ENCODE measurements at regions not wholly inside any gene's neighbourhood (a gene's known extent, or its start where the extent isn't known, plus 50 kb on each side); places are given as distances from the start of the nearest gene placed in this dataset.

DNA sequence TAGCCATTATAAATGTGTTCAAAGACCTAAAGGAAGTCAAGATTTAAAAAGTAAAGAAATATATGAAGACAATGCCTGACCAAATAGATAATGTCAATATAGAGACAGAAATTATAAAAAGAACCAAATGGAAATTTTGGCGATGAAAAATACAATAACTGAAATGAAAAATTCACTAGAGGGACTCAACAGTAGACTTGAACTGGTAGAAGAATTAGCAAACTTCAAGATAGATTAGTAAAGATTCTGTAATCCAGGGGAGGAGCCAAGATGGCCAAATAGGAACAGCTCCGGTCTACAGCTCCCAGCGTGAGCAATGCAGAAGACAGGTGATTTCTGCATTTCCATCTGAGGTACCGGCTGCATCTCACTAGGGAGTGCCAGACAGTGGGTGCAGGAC is 433.2 kb downstream of the HINT1 start (continued):
- TF ChIP-seq, protein P1, sequence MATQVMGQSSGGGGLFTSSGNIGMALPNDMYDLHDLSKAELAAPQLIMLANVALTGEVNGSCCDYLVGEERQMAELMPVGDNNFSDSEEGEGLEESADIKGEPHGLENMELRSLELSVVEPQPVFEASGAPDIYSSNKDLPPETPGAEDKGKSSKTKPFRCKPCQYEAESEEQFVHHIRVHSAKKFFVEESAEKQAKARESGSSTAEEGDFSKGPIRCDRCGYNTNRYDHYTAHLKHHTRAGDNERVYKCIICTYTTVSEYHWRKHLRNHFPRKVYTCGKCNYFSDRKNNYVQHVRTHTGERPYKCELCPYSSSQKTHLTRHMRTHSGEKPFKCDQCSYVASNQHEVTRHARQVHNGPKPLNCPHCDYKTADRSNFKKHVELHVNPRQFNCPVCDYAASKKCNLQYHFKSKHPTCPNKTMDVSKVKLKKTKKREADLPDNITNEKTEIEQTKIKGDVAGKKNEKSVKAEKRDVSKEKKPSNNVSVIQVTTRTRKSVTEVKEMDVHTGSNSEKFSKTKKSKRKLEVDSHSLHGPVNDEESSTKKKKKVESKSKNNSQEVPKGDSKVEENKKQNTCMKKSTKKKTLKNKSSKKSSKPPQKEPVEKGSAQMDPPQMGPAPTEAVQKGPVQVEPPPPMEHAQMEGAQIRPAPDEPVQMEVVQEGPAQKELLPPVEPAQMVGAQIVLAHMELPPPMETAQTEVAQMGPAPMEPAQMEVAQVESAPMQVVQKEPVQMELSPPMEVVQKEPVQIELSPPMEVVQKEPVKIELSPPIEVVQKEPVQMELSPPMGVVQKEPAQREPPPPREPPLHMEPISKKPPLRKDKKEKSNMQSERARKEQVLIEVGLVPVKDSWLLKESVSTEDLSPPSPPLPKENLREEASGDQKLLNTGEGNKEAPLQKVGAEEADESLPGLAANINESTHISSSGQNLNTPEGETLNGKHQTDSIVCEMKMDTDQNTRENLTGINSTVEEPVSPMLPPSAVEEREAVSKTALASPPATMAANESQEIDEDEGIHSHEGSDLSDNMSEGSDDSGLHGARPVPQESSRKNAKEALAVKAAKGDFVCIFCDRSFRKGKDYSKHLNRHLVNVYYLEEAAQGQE (IDR thresholded peaks at IDR 0.05; ENCODE audit: unreplicated experiment), result no peak
- TF ChIP-seq, protein P2, sequence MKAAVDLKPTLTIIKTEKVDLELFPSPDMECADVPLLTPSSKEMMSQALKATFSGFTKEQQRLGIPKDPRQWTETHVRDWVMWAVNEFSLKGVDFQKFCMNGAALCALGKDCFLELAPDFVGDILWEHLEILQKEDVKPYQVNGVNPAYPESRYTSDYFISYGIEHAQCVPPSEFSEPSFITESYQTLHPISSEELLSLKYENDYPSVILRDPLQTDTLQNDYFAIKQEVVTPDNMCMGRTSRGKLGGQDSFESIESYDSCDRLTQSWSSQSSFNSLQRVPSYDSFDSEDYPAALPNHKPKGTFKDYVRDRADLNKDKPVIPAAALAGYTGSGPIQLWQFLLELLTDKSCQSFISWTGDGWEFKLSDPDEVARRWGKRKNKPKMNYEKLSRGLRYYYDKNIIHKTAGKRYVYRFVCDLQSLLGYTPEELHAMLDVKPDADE (IDR thresholded peaks at IDR 0.05), result no peak
- TF ChIP-seq EZH2phosphoT487 (IDR thresholded peaks at IDR 0.05; ENCODE audit: unreplicated experiment), result no peak
- no peak for TF ChIP-seq ZNF114 (CRISPR knock-in tag; IDR thresholded peaks at IDR 0.05)
- TF ChIP-seq JUNB (IDR thresholded peaks at IDR 0.05; ENCODE audit: unreplicated experiment), result no peak

DNA sequence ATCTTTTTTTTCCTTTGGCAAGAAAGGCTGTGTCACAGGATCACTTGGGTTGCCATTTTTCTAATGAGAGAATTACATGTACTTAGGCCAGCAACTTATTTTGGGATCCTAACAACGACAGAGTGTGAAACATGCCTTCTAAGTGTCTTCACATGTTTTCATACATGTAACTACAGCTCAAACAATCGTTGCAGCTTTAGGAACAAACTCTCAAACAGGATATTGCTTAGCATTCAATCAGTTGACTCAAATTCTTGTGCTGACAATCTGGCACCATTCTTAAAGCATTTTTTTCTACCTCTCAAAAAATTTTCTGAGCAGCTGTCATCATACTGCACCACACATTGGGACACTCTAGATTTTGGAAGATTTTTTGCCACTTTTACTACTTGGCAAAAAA is 435.5 kb downstream of the HINT1 start:
- Mint-ChIP-seq H3K36me3 (ENCODE audit: low read depth) (peaks cover 6% of the 10 kb centered on the region; the same call in 2 of the 3 replicates), H3K4me1 (peaks cover 22% of the 10 kb centered on the region), H3K27me3 (ENCODE audit: insufficient read depth, low read depth, poor library complexity) (no peaks in the 10 kb centered on the region), H3K4me3 (no peak overlapping the region), H3K9me3 (peaks cover 7% of the 10 kb centered on the region; the same call in 2 of the 3 replicates), H3K27ac (no peak overlapping the region)
- TF ChIP-seq, protein P3, sequence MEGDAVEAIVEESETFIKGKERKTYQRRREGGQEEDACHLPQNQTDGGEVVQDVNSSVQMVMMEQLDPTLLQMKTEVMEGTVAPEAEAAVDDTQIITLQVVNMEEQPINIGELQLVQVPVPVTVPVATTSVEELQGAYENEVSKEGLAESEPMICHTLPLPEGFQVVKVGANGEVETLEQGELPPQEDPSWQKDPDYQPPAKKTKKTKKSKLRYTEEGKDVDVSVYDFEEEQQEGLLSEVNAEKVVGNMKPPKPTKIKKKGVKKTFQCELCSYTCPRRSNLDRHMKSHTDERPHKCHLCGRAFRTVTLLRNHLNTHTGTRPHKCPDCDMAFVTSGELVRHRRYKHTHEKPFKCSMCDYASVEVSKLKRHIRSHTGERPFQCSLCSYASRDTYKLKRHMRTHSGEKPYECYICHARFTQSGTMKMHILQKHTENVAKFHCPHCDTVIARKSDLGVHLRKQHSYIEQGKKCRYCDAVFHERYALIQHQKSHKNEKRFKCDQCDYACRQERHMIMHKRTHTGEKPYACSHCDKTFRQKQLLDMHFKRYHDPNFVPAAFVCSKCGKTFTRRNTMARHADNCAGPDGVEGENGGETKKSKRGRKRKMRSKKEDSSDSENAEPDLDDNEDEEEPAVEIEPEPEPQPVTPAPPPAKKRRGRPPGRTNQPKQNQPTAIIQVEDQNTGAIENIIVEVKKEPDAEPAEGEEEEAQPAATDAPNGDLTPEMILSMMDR (conservative IDR thresholded peaks at IDR 0.05; ENCODE audit: low read depth in 2 of 2), result no peak
- no peak for TF ChIP-seq EZH2 (IDR thresholded peaks at IDR 0.05; ENCODE audit: low read depth, unreplicated experiment)
- TF ChIP-seq, protein P4, sequence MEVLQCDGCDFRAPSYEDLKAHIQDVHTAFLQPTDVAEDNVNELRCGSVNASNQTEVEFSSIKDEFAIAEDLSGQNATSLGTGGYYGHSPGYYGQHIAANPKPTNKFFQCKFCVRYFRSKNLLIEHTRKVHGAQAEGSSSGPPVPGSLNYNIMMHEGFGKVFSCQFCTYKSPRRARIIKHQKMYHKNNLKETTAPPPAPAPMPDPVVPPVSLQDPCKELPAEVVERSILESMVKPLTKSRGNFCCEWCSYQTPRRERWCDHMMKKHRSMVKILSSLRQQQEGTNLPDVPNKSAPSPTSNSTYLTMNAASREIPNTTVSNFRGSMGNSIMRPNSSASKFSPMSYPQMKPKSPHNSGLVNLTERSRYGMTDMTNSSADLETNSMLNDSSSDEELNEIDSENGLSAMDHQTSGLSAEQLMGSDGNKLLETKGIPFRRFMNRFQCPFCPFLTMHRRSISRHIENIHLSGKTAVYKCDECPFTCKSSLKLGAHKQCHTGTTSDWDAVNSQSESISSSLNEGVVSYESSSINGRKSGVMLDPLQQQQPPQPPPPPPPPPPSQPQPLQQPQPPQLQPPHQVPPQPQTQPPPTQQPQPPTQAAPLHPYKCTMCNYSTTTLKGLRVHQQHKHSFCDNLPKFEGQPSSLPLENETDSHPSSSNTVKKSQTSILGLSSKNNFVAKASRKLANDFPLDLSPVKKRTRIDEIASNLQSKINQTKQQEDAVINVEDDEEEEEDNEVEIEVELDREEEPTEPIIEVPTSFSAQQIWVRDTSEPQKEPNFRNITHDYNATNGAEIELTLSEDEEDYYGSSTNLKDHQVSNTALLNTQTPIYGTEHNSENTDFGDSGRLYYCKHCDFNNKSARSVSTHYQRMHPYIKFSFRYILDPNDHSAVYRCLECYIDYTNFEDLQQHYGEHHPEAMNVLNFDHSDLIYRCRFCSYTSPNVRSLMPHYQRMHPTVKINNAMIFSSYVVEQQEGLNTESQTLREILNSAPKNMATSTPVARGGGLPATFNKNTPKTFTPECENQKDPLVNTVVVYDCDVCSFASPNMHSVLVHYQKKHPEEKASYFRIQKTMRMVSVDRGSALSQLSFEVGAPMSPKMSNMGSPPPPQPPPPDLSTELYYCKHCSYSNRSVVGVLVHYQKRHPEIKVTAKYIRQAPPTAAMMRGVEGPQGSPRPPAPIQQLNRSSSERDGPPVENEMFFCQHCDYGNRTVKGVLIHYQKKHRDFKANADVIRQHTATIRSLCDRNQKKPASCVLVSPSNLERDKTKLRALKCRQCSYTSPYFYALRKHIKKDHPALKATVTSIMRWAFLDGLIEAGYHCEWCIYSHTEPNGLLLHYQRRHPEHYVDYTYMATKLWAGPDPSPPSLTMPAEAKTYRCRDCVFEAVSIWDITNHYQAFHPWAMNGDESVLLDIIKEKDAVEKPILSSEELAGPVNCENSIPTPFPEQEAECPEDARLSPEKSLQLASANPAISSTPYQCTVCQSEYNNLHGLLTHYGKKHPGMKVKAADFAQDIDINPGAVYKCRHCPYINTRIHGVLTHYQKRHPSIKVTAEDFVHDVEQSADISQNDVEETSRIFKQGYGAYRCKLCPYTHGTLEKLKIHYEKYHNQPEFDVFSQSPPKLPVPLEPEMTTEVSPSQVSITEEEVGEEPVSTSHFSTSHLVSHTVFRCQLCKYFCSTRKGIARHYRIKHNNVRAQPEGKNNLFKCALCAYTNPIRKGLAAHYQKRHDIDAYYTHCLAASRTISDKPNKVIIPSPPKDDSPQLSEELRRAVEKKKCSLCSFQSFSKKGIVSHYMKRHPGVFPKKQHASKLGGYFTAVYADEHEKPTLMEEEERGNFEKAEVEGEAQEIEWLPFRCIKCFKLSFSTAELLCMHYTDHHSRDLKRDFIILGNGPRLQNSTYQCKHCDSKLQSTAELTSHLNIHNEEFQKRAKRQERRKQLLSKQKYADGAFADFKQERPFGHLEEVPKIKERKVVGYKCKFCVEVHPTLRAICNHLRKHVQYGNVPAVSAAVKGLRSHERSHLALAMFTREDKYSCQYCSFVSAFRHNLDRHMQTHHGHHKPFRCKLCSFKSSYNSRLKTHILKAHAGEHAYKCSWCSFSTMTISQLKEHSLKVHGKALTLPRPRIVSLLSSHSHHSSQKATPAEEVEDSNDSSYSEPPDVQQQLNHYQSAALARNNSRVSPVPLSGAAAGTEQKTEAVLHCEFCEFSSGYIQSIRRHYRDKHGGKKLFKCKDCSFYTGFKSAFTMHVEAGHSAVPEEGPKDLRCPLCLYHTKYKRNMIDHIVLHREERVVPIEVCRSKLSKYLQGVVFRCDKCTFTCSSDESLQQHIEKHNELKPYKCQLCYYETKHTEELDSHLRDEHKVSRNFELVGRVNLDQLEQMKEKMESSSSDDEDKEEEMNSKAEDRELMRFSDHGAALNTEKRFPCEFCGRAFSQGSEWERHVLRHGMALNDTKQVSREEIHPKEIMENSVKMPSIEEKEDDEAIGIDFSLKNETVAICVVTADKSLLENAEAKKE (CRISPR knock-in tag; IDR thresholded peaks at IDR 0.05), result no peak
- TF ChIP-seq JUNB (IDR thresholded peaks at IDR 0.05; ENCODE audit: unreplicated experiment), result no peak
- no peak for TF ChIP-seq NANOG (IDR thresholded peaks at IDR 0.05; ENCODE audit: borderline replicate concordance)
- TF ChIP-seq CREB1 (CRISPR knock-in tag; IDR thresholded peaks at IDR 0.05; ENCODE audit: low read depth), result no peak
- no peak for TF ChIP-seq EZH2phosphoT487 (IDR thresholded peaks at IDR 0.05; ENCODE audit: unreplicated experiment)
- TF ChIP-seq ZNF331 (CRISPR knock-in tag; IDR thresholded peaks at IDR 0.05; ENCODE audit: low read depth), result no peak
- Histone ChIP-seq H3K36me3 (ENCODE audit: insufficient read depth) (no peaks in the 10 kb centered on the region), H3K79me2 (replicated peaks; ENCODE audit: insufficient read depth) (no peaks in the 10 kb centered on the region), H3F3A (replicated peaks; ENCODE audit: low read depth) (no peaks in the 10 kb centered on the region), H3K4me3 (no peak overlapping the region), H3K27ac (ENCODE audit: low read depth) (no peak overlapping the region), H3K9me2 (ENCODE audit: insufficient read depth) (peaks cover 9% of the 10 kb centered on the region; the same call in 1 of the 2 replicates), H3K4me1 (ENCODE audit: insufficient read depth) (peaks cover 22% of the 10 kb centered on the region), H3K27me3 (ENCODE audit: insufficient read depth) (no peaks in the 10 kb centered on the region), H3K4me2 (no peak overlapping the region), H4K20me1 (replicated peaks; ENCODE audit: insufficient read depth) (no peaks in the 10 kb centered on the region), H2AFZ (no peak overlapping the region)
- DNase-seq (ENCODE audit: low spot score) (no peak), ATAC-seq (no peak)

Measured in GM23338 (cell line).